DOHH2 (cell line): ENCODE measurements at regions not wholly inside any gene's neighbourhood (a gene's known extent, or its start where the extent isn't known, plus 50 kb on each side); places are given as distances from the start of the nearest gene placed in this dataset.

Source experiments
- CTCF ChIP-seq: fragments of 200-600 bp; sonication (generic); IDR thresholded peaks from one replicate; pipeline ENCODE4 v1.5.1; 2014; ENCODE audit warnings: antibody characterized with exemption, mild to moderate bottlenecking, low read depth, low read length; ENCODE audit not compliant: poor library complexity, severe bottlenecking
- EZH2phosphoT487 ChIP-seq: fragments of 200-600 bp; sonication (generic); IDR thresholded peaks from 2 replicates; pipeline ENCODE4 v1.6.1; 2017; ENCODE audit warnings: borderline replicate concordance, mild to moderate bottlenecking, antibody characterized with exemption, low read length, moderate library complexity, mixed read lengths

GRCh38 chr4:121562811-121563210, 134.0 kb downstream of the ANXA5 start:
- no peak for TF ChIP-seq EZH2phosphoT487
- TF ChIP-seq CTCF = no peak
